H1 (cell line): ENCODE measurements at regions not wholly inside any gene's neighbourhood (a gene's known extent, or its start where the extent isn't known, plus 50 kb on each side); places are given as distances from the start of the nearest gene placed in this dataset.

ENCODE experiments used
- CBX5 ChIP-seq: fragments of 300-800, 300-1000 bp; sonication (generic); IDR thresholded peaks from 2 replicates; pipeline ENCODE4 v1.7.1; 2016; ENCODE audit warnings: antibody characterized with exemption, low read length, low read depth
- CEBPB ChIP-seq: IDR thresholded peaks from 2 replicates; pipeline ENCODE4 v1.6.1; 2012; ENCODE audit warnings: low read depth, low read length
- CREB1 ChIP-seq: IDR thresholded peaks from 2 replicates; pipeline ENCODE4 v1.6.1; 2012; ENCODE audit warnings: inconsistent platforms
- CTCF ChIP-seq, 3 experiments: IDR thresholded peaks; 1 replicate in 2 of 3; 2 replicates in 1 of 3; pipeline versions ENCODE4 v1.5.1 to v1.6.1; 2011; ENCODE audit warnings: low read length in 3 of 3, mild to moderate bottlenecking in 3 of 3, inconsistent platforms in 2 of 3, low read depth in 1 of 3, moderate library complexity in 1 of 3; ENCODE audit not compliant: insufficient read depth in 1 of 3; ENCODE audit errors: control extremely low read depth in 1 of 3
- E2F6 ChIP-seq: IDR thresholded peaks from 2 replicates; pipeline ENCODE4 v1.6.1; 2012; ENCODE audit warnings: inconsistent platforms
- EP300 ChIP-seq, 2 experiments: IDR thresholded peaks; 1 replicate in 1 of 2; 2 replicates in 1 of 2; pipeline ENCODE4 v1.6.1; 2011 to 2012; ENCODE audit warnings: low read depth in 2 of 2, low read length in 2 of 2, mild to moderate bottlenecking in 2 of 2, borderline replicate concordance in 1 of 2, inconsistent platforms in 1 of 2, moderate library complexity in 1 of 2
- GABPA ChIP-seq: IDR thresholded peaks from 2 replicates; pipeline ENCODE4 v1.6.1; 2011; ENCODE audit warnings: mild to moderate bottlenecking, low read length, moderate library complexity, borderline replicate concordance; ENCODE audit not compliant: insufficient read depth
- NRF1 ChIP-seq: IDR thresholded peaks from 2 replicates; pipeline ENCODE4 v1.6.1; 2011; ENCODE audit warnings: mild to moderate bottlenecking, low read depth, low read length, improper control_type of control experiment
- POLR2A ChIP-seq, 2 experiments: IDR thresholded peaks; 1 replicate in 1 of 2; 2 replicates in 1 of 2; pipeline ENCODE4 v1.6.1; 2011; ENCODE audit warnings: low read depth in 2 of 2, low read length in 2 of 2, mild to moderate bottlenecking in 2 of 2; ENCODE audit errors: control extremely low read depth in 1 of 2
- POLR2AphosphoS5 ChIP-seq: IDR thresholded peaks from 2 replicates; pipeline ENCODE4 v1.6.1; 2011; ENCODE audit warnings: low read depth, low read length
- RNF2 ChIP-seq: fragments of 200-900, 300-1000 bp; sonication (generic); IDR thresholded peaks from 2 replicates; pipeline ENCODE4 v1.7.1; 2016; ENCODE audit warnings: borderline replicate concordance, low read depth, mild to moderate bottlenecking, antibody characterized with exemption, low read length; ENCODE audit not compliant: poor library complexity, severe bottlenecking; ENCODE audit errors: missing control alignments
- SUZ12 ChIP-seq: fragments of 200-600 bp; sonication (generic); IDR thresholded peaks from 2 replicates; pipeline ENCODE4 v1.6.1; 2012; ENCODE audit warnings: mild to moderate bottlenecking, inconsistent platforms, low read length, moderate library complexity, mixed read lengths
- YY1 ChIP-seq: IDR thresholded peaks from 2 replicates; pipeline ENCODE4 v1.6.1; 2011; ENCODE audit warnings: low read depth, mild to moderate bottlenecking, low read length
- ZNF274 ChIP-seq: IDR thresholded peaks from 2 replicates; pipeline ENCODE4 v1.7.0; 2012; ENCODE audit warnings: low read length, borderline replicate concordance; ENCODE audit errors: extremely low read depth

GRCh38 chr5:112612663-112613062 lies 125.0 kb upstream of the APC start:
- TF ChIP-seq CBX5: no peak
- no peak for TF ChIP-seq POLR2A (IDR thresholded peaks at IDR 0.05; ENCODE audit: control extremely low read depth in 1 of 2, low read depth in 2 of 2, low read length in 2 of 2)
- no peak for TF ChIP-seq E2F6
- TF ChIP-seq CREB1: no peak
- TF ChIP-seq CTCF (IDR thresholded peaks at IDR 0.05; ENCODE audit: control extremely low read depth in 1 of 3, insufficient read depth in 1 of 3, low read depth in 1 of 3, low read length in 3 of 3): no peak
- TF ChIP-seq EP300 (IDR thresholded peaks at IDR 0.05; ENCODE audit: borderline replicate concordance in 1 of 2, low read depth in 2 of 2, low read length in 2 of 2): no peak
- no peak for TF ChIP-seq GABPA
- no peak for TF ChIP-seq ZNF274
- no peak for TF ChIP-seq YY1
- TF ChIP-seq CEBPB: no peak
- no peak for TF ChIP-seq NRF1
- no peak for TF ChIP-seq POLR2AphosphoS5
- TF ChIP-seq RNF2: no peak
- TF ChIP-seq SUZ12: no peak
